B cell (primary cell): ENCODE measurements at regions not wholly inside any gene's neighbourhood (a gene's known extent, or its start where the extent isn't known, plus 50 kb on each side); places are given as distances from the start of the nearest gene placed in this dataset.

ENCODE experiments used
- ATAC-seq: fragments of 200-7000 bp; cut with Tn5 transposase; one replicate; pipeline ENCODE4 v1.10.0; 2021; ENCODE audit warnings: low read depth, mild to moderate bottlenecking, moderate number of reproducible peaks, moderate library complexity
- CTCF ChIA-PET: fragments of 350-600 bp; sonication (Branson Sonifier 250); formaldehyde crosslinking; loops from one replicate; lab custom pipeline; 2021; ENCODE audit warnings: antibody characterized with exemption, inconsistent platforms; lab: Charles Lee
- POLR2A ChIA-PET: fragments of 350-600 bp; sonication (Branson Sonifier 250); formaldehyde crosslinking; loops from one replicate; lab custom pipeline; 2021; ENCODE audit warnings: antibody characterized with exemption; lab: Charles Lee
- DNase-seq: peaks from one replicate; pipeline ENCODE4 v3.0.0; 2013
- H2AFZ ChIP-seq: 2 replicates; pipeline ENCODE4 v1.6.1; 2012; ENCODE audit warnings: mild to moderate bottlenecking, low read depth, low read length; ENCODE audit not compliant: insufficient read depth, poor library complexity, severe bottlenecking
- H3K27ac ChIP-seq, 2 donors: 1 replicate in 1 of 2; 2 replicates in 1 of 2; pipeline ENCODE4 v1.5.1; 2012 to 2013; ENCODE audit warnings: low read length in 2 of 2, mild to moderate bottlenecking in 2 of 2, moderate library complexity in 1 of 2
- H3K27me3 ChIP-seq, 4 experiments: fragments of 200-600 bp in 1 of 4; sonication (generic) in 1 of 4; replicated peaks in 1 of 4; 1 replicate in 2 of 4; 2 replicates in 2 of 4; pipeline versions ENCODE4 v1.6.1 to v1.7.0; 2013 to 2016; ENCODE audit warnings: low read length in 3 of 4, mild to moderate bottlenecking in 2 of 4, mixed read lengths in 1 of 4, moderate library complexity in 1 of 4; ENCODE audit not compliant: insufficient read depth in 4 of 4, control insufficient read depth in 3 of 4; ENCODE audit errors: control extremely low read depth in 1 of 4
- H3K36me3 ChIP-seq, 2 experiments: replicated peaks in 1 of 2; 1 replicate in 1 of 2; 2 replicates in 1 of 2; pipeline versions ENCODE4 v1.6.1 to v1.7.1; 2013; ENCODE audit warnings: low read length in 1 of 2; ENCODE audit not compliant: insufficient read depth in 2 of 2, control insufficient read depth in 1 of 2; ENCODE audit errors: control extremely low read depth in 1 of 2, extremely low read depth in 1 of 2
- H3K4me1 ChIP-seq, 2 donors: fragments of 200-600 bp in 1 of 2; sonication (generic) in 1 of 2; 1 replicate in 1 of 2; 2 replicates in 1 of 2; pipeline versions ENCODE4 v1.5.1 to v1.6.1; 2013 to 2017; ENCODE audit warnings: low read length in 2 of 2; ENCODE audit not compliant: control insufficient read depth in 2 of 2, insufficient read depth in 2 of 2
- H3K4me2 ChIP-seq: replicated peaks from 2 replicates; pipeline ENCODE3; 2012; ENCODE audit warnings: mild to moderate bottlenecking, low read depth, low read length; ENCODE audit not compliant: poor library complexity, severe bottlenecking
- H3K4me3 ChIP-seq, 5 experiments: fragments of 200-600 bp in 1 of 5; sonication (generic) in 1 of 5; 1 replicate in 3 of 5; 2 replicates in 2 of 5; pipeline versions ENCODE4 v1.5.1 to v1.7.0; 2011 to 2016; ENCODE audit warnings: low read length in 4 of 5, mild to moderate bottlenecking in 4 of 5, low read depth in 2 of 5, control low read depth in 1 of 5, moderate library complexity in 1 of 5; ENCODE audit not compliant: insufficient read depth in 1 of 5; ENCODE audit errors: control extremely low read depth in 1 of 5, extremely low read depth in 1 of 5
- H3K79me2 ChIP-seq: fragments of 200-600 bp; sonication (generic); one replicate; pipeline ENCODE4 v1.6.0; 2016; ENCODE audit warnings: low read length; ENCODE audit not compliant: control insufficient read depth, insufficient read depth
- H3K9ac ChIP-seq: fragments of 200-600 bp; sonication (generic); 2 replicates; pipeline ENCODE4 v1.6.1; 2017; ENCODE audit warnings: mild to moderate bottlenecking, low read length, moderate library complexity
- H3K9me3 ChIP-seq, 3 donors: one replicate each; pipeline versions ENCODE4 v1.6.1 to v1.7.1; 2013; ENCODE audit warnings: low read length in 2 of 3; ENCODE audit not compliant: control insufficient read depth in 2 of 3, insufficient read depth in 1 of 3; ENCODE audit errors: control extremely low read depth in 1 of 3
- H4K20me1 ChIP-seq: 2 replicates; pipeline ENCODE4 v1.6.0; 2012; ENCODE audit warnings: mild to moderate bottlenecking, low read length; ENCODE audit not compliant: insufficient read depth, control insufficient read depth, poor library complexity, severe bottlenecking
- H3K27ac Mint-ChIP-seq: one replicate; pipeline ENCODE4 v1.8.0; 2021; ENCODE audit warnings: mixed read lengths
- H3K27me3 Mint-ChIP-seq: one replicate; pipeline ENCODE4 v1.8.0; 2021; ENCODE audit warnings: mixed read lengths
- H3K4me1 Mint-ChIP-seq: one replicate; pipeline ENCODE4 v1.8.0; 2021; ENCODE audit warnings: mixed read lengths
- H3K4me3 Mint-ChIP-seq: one replicate; pipeline ENCODE4 v1.8.0; 2021; ENCODE audit warnings: mixed read lengths
- H3K9me3 Mint-ChIP-seq: one replicate; pipeline ENCODE4 v1.8.0; 2022; ENCODE audit warnings: mixed read lengths; ENCODE audit not compliant: insufficient read depth
- CTCF ChIP-seq: fragments of 200-600 bp; IDR thresholded peaks from one replicate; pipeline ENCODE4 v1.8.0; 2022; ENCODE audit warnings: antibody characterized with exemption, mild to moderate bottlenecking
- EZH2 ChIP-seq: IDR thresholded peaks from 2 replicates; pipeline ENCODE4 v1.6.1; 2012; ENCODE audit warnings: borderline replicate concordance, low read depth, mild to moderate bottlenecking, moderate library complexity, low read length; ENCODE audit not compliant: insufficient read depth, poor library complexity, severe bottlenecking
- WGBS: methylation state at CpG from one replicate; pipeline ENCODE4 v1.1.5; 2013; ENCODE audit warnings: missing lambda C conversion rate; ENCODE audit not compliant: insufficient coverage; 5-methylcytosine and 5-hydroxymethylcytosine counted together
- intact Hi-C: fragments of 100-400 bp; cut with micrococcal nuclease; formaldehyde crosslinking; loops from one replicate; pipeline ENCODE4 v1.10.0; 2022

GRCh38 chr2:220076734-220077133, 449.3 kb downstream of the SLC4A3 start:
- H3K79me2 ChIP-seq = no peaks in the 10 kb centered on the region
- 93% methylated on average over 9 of the region's 9 CpGs for WGBS
- H3K9ac ChIP-seq = no peak overlapping the region
- POLR2A ChIA-PET = no interaction called here
- H4K20me1 ChIP-seq = no peaks in the 10 kb centered on the region
- no peaks in the 10 kb centered on the region for H3K27me3 ChIP-seq
- no peak overlapping the region for H3K27ac ChIP-seq
- Mint-ChIP-seq H3K27ac (no peak overlapping the region), H3K4me3 (no peak overlapping the region), H3K4me1 (no peaks in the 10 kb centered on the region), H3K9me3 (no peaks in the 10 kb centered on the region), H3K27me3 (no peaks in the 10 kb centered on the region)
- DNase-seq = no peak
- no peak for TF ChIP-seq CTCF
- TF ChIP-seq EZH2 = no peak
- no peak overlapping the region for H3K4me2 ChIP-seq
- CTCF ChIA-PET = no interaction called here
- no peak for ATAC-seq
- H3K36me3 ChIP-seq = no peaks in the 10 kb centered on the region
- no peaks in the 10 kb centered on the region for H3K4me1 ChIP-seq
- no peaks in the 10 kb centered on the region for H3K9me3 ChIP-seq
- no peak overlapping the region for H2AFZ ChIP-seq
- intact Hi-C loops = no loop called here
- H3K4me3 ChIP-seq = no peak overlapping the region

- Histone ChIP-seq H4K20me1 (no peaks in the 10 kb centered on the region), H2AFZ (no peak overlapping the region), H3K79me2 (no peaks in the 10 kb centered on the region), H3K4me2 (no peak overlapping the region), H3K4me1 (no peaks in the 10 kb centered on the region), H3K4me3 (no peak overlapping the region), H3K27me3 (no peaks in the 10 kb centered on the region), H3K36me3 (no peaks in the 10 kb centered on the region), H3K9ac (no peak overlapping the region), H3K27ac (no peak overlapping the region), H3K9me3 (no peaks in the 10 kb centered on the region)
- no peak overlapping the region for H3K27ac Mint-ChIP-seq
- ATAC-seq = no peak
- H3K9me3 Mint-ChIP-seq = no peaks in the 10 kb centered on the region
- WGBS = 83% methylated on average over 4 of the region's 6 CpGs
- DNase-seq = no peak
- no peaks in the 10 kb centered on the region for H3K4me1 Mint-ChIP-seq
- no peak overlapping the region for H3K4me3 Mint-ChIP-seq
- POLR2A ChIA-PET = no interaction called here
- H3K27me3 Mint-ChIP-seq = no peaks in the 10 kb centered on the region
- no peak for TF ChIP-seq EZH2
- no peak for TF ChIP-seq CTCF
- CTCF ChIA-PET = no interaction called here
- intact Hi-C loops = no loop called here
Observed at GRCh38 chr2:220077488-220077887, 450.1 kb downstream of the SLC4A3 start.
